ENCODE measurements at regions not wholly inside any gene's neighbourhood (a gene's known extent, or its start where the extent isn't known, plus 50 kb on each side); places are given as distances from the start of the nearest gene placed in this dataset.

DNA sequence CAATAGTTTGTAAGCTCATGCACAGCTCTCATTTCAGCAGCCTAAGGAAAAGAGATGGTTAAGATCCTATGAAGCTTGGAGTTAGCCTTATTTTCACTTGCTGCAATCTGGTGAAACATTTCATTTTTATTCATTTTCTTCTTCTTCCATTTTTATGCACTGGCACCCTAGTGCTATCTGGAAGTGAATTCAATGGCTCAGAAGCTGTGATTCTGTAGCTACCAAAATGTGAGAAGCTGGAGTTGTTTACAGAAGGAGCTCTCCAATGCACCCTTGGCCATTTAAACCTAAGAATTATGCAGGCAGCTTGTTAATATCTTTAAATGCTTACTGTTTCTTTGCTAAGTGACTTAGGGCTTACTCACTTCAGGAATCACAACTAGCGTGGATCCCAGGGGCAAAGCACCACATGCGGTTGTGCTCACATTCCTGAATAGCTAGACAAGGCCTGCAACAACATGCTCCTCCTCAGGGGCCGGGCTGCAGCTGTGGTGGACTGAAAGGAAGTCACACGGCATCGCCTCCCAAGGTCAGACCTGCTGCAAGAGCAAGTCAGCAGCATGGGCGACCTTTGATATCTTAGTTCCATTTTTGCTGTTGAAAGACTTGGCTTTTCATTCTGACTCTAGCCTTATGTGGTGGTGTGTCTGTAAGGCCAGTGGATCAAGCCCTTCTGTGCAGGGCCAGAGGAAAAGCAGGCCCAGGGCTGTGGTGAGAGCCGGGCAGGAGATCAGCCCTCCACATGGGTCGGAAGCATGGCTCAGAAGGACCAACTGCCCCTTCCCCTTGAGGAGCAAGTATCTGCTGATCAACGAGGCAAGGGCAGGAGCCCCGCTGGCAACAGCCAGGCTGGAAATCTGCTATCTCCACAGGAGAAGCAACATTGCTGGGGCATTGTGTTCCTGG, 91.9 kb upstream of the MBL2 start:
- TF ChIP-seq, protein P1, sequence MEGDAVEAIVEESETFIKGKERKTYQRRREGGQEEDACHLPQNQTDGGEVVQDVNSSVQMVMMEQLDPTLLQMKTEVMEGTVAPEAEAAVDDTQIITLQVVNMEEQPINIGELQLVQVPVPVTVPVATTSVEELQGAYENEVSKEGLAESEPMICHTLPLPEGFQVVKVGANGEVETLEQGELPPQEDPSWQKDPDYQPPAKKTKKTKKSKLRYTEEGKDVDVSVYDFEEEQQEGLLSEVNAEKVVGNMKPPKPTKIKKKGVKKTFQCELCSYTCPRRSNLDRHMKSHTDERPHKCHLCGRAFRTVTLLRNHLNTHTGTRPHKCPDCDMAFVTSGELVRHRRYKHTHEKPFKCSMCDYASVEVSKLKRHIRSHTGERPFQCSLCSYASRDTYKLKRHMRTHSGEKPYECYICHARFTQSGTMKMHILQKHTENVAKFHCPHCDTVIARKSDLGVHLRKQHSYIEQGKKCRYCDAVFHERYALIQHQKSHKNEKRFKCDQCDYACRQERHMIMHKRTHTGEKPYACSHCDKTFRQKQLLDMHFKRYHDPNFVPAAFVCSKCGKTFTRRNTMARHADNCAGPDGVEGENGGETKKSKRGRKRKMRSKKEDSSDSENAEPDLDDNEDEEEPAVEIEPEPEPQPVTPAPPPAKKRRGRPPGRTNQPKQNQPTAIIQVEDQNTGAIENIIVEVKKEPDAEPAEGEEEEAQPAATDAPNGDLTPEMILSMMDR (optimal IDR thresholded peaks at IDR 0.05 in 1 of 3, IDR thresholded peaks at IDR 0.05 in 1 of 3, conservative IDR thresholded peaks at IDR 0.05 in 1 of 3; ENCODE audit: extremely low read depth in 1 of 3, insufficient read depth in 2 of 3, low read length in 3 of 3), result no peak
- no peak for TF ChIP-seq EZH2 (IDR thresholded peaks at IDR 0.05; ENCODE audit: low read length)
